ENCODE measurements at regions not wholly inside any gene's neighbourhood (a gene's known extent, or its start where the extent isn't known, plus 50 kb on each side); places are given as distances from the start of the nearest gene placed in this dataset.

DNA sequence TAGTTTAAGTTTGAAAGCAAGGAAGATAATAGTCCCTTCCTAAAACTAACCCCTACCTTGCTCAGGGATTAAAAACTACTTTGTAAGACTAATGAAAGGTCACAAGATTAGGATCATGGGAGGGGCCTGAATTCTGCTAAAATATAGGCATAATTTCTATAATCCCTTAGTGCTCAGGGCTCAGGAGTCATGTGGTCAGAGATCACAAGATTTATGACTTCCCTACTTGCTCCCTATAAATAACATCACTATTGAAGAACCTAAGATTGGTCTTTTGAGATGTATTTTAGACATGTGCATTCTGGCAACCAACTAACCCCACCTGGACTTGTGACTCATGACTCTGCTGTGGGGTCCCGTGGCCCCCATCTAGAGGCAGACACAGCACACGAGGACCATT, 81.1 kb downstream of the STMND1 start:
- no peak overlapping the region for H3K4me3 ChIP-seq (replicated peaks; ENCODE audit: low read depth, low read length)
- TF ChIP-seq, protein P1, sequence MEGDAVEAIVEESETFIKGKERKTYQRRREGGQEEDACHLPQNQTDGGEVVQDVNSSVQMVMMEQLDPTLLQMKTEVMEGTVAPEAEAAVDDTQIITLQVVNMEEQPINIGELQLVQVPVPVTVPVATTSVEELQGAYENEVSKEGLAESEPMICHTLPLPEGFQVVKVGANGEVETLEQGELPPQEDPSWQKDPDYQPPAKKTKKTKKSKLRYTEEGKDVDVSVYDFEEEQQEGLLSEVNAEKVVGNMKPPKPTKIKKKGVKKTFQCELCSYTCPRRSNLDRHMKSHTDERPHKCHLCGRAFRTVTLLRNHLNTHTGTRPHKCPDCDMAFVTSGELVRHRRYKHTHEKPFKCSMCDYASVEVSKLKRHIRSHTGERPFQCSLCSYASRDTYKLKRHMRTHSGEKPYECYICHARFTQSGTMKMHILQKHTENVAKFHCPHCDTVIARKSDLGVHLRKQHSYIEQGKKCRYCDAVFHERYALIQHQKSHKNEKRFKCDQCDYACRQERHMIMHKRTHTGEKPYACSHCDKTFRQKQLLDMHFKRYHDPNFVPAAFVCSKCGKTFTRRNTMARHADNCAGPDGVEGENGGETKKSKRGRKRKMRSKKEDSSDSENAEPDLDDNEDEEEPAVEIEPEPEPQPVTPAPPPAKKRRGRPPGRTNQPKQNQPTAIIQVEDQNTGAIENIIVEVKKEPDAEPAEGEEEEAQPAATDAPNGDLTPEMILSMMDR (IDR thresholded peaks at IDR 0.05; ENCODE audit: low read length, missing control alignments), result no peak
- no peak for DNase-seq (ENCODE audit: low read depth)

DNA sequence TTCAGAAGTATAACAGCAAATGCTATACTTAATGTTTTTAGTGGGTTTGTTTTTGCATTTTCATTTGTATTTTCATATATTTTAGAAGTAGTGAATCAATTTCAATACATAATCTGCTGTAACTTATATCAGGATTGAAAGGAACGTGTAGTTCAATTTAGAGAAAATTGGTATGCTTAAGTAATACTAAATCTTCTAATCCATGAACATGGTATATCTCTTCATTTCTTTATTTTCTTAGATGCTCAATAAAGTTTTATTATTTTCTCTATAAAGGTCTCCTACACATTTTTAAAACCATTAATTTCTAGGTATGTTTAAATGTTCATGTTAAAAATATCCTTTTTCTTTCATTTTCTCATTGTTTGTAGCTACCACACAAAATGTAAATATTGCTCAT, 85.1 kb downstream of the STMND1 start:
- TF ChIP-seq, protein P1 (IDR thresholded peaks at IDR 0.05; ENCODE audit: low read length, missing control alignments), result no peak

DNA sequence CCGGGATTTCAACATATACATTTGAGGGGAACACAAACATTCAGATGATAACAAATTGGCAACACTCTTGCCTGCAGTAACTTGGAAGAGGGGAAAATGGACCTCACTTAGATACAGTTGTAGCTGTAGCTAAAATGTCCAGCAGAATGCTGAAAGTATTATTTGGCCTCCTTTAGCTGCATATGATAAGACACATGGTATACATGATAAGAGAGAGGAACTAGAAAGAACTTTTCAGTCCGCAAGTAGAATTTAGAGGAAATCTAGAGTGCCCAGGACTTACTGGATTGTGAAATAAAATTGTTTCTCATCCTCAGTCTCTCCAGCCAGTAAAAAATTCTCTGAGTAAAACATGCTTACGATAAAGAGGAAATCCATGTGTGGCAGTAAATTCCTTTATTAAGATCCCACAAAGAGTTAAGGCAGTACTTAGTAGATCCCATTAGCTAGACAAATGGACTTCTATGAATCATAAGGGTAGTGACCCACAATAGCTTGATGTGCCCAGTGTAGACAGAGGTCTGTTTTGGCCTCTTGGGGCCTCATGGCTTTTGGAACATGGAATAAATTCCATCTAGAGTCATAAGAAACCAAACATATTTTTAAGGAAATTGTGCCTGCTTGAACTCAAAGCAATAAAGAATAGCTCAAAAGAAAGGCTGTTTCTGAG, 87.9 kb upstream of the RBM24 start:
- no peak overlapping the region for H3K4me3 ChIP-seq (replicated peaks; ENCODE audit: low read depth, low read length)
- TF ChIP-seq, protein P1 (IDR thresholded peaks at IDR 0.05; ENCODE audit: low read length, missing control alignments), result no peak
- no peak for DNase-seq (ENCODE audit: low read depth)

More for the DNA sequence above, 85.1 kb downstream of the STMND1 start:
- no peak for DNase-seq (ENCODE audit: low read depth)
- H3K4me3 ChIP-seq (replicated peaks; ENCODE audit: low read depth, low read length), result no peak overlapping the region

DNA sequence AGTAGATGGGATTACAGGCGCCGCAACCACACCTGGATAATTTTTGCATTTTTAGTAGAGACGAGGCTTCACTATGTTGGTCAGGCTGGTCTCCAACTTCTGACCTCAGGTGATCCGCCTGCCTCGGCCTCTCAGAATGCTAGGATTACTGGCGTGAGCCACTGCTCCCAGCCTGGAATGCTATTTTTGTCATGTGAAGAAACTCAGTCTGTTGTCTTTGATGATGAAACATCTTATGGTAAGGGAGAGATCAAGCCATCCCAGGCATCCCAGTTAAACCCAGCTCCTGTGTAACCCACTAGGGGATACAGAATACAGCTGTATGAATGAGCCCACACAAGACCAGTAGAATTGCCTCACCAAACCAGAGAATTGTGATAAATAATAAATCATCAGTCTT, 83.6 kb upstream of the RBM24 start:
- DNase-seq (ENCODE audit: low read depth), result no peak
- no peak overlapping the region for H3K4me3 ChIP-seq (replicated peaks; ENCODE audit: low read depth, low read length)
- TF ChIP-seq, protein P1 (IDR thresholded peaks at IDR 0.05; ENCODE audit: low read length, missing control alignments), result no peak

DNA sequence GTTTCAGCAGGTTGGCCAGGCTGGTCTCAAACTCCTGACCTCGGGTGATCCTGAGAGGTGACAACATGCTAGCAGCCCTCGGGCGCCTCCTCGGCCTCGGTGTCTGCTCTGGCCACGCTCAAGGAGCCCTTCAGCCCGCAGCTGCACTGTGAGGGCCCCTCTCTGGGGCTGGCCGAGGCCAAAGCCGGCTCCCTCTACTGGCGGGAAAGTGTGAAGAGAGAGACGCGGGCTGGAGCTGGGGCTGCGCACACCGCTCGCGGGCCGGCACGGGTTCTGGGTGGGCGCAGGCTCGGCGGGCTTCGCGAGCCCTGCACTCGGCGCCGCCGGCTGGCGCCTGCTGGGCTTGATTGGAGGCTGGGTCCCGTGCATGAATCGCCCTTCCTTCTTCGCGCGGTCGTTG, 80.8 kb upstream of the RBM24 start:
- DNase-seq (ENCODE audit: low read depth), result no peak
- TF ChIP-seq, protein P1 (IDR thresholded peaks at IDR 0.05; ENCODE audit: low read length, missing control alignments), result no peak
- H3K4me3 ChIP-seq (replicated peaks; ENCODE audit: low read depth, low read length), result no peak overlapping the region

DNA sequence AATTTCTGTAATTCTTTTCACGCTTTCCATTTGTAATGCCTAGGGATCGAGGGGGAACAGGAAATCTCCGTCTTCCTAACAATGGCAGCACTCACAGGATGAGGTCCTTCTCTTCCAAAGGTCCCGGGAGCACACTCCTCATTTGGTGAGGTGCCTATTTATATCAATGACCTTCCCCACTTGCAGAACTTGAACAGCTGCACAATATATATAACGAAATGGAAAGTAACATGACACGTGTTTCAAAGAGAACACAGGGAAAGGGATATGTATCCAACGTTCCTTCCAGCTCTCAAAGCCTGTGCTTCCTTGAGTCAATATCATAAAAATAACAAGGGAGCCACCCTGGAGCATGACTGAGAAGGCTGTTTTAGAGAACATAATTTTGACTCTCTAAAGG, 78.6 kb upstream of the RBM24 start:
- TF ChIP-seq, protein P1 (IDR thresholded peaks at IDR 0.05; ENCODE audit: low read length, missing control alignments), result no peak
- no peak overlapping the region for H3K4me3 ChIP-seq (replicated peaks; ENCODE audit: low read depth, low read length)
- DNase-seq (ENCODE audit: low read depth), result no peak

DNA sequence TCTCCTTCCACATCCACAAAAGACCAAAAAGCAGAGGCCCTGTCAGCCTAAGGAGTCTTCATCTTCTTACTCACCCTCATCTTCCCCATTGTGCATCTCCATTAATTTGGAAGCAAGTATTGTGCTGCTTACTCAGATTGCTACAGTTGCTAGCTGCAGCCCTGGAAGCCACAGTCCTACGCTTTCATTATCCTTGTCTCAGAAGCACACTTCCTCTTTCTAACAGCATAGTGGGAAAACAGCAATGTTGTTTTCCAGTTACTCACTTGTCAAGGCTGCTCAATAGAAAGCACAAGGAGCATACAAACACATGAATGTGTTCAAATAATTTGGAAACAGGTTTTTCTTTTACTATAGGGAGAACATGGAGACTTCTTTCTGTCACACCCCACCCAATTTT, 76.6 kb upstream of the RBM24 start:
- TF ChIP-seq, protein P1 (IDR thresholded peaks at IDR 0.05; ENCODE audit: low read length, missing control alignments), result no peak
- no peak for DNase-seq (ENCODE audit: low read depth)
- H3K4me3 ChIP-seq (replicated peaks; ENCODE audit: low read depth, low read length), result no peak overlapping the region

All from fibroblast of pulmonary artery (primary cell).